ENCODE measurements at regions not wholly inside any gene's neighbourhood (a gene's known extent, or its start where the extent isn't known, plus 50 kb on each side); places are given as distances from the start of the nearest gene placed in this dataset.

- Mint-ChIP-seq H3K4me1 (no peaks in the 10 kb centered on the region), H3K36me3 (ENCODE audit: low read depth) (no peaks in the 10 kb centered on the region), H3K9me3 (peaks cover 26% of the 10 kb centered on the region), H3K4me3 (no peak overlapping the region), H3K27ac (no peak overlapping the region), H3K27me3 (no peaks in the 10 kb centered on the region)
- ATAC-seq (replicated peaks), result no peak
Measured at GRCh38 chr14:25615174-25615573, 565.2 kb upstream of the STXBP6 start.

- H3K9me3 Mint-ChIP-seq, result peaks cover 26% of the 10 kb centered on the region
- no peak for ATAC-seq (replicated peaks)
Measured at GRCh38 chr14:25607192-25607591, 557.2 kb upstream of the STXBP6 start.

GRCh38 chr14:25602106-25602505, 552.2 kb upstream of the STXBP6 start:
- Mint-ChIP-seq H3K4me1 (no peaks in the 10 kb centered on the region), H3K4me3 (no peak overlapping the region), H3K9me3 (peaks cover 23% of the 10 kb centered on the region), H3K27me3 (no peaks in the 10 kb centered on the region), H3K36me3 (ENCODE audit: low read depth) (no peaks in the 10 kb centered on the region), H3K27ac (no peak overlapping the region)
- no peak for ATAC-seq (replicated peaks)

More at GRCh38 chr14:25607192-25607591, 557.2 kb upstream of the STXBP6 start:
- Mint-ChIP-seq H3K4me3 (no peak overlapping the region), H3K27ac (no peak overlapping the region), H3K36me3 (ENCODE audit: low read depth) (no peaks in the 10 kb centered on the region), H3K4me1 (no peaks in the 10 kb centered on the region), H3K27me3 (no peaks in the 10 kb centered on the region)

- no peaks in the 10 kb centered on the region for H3K4me1 Mint-ChIP-seq
- H3K36me3 Mint-ChIP-seq (ENCODE audit: low read depth), result no peaks in the 10 kb centered on the region
- no peaks in the 10 kb centered on the region for H3K27me3 Mint-ChIP-seq
- peaks cover 17% of the 10 kb centered on the region for H3K9me3 Mint-ChIP-seq
- no peak overlapping the region for H3K4me3 Mint-ChIP-seq
- H3K27ac Mint-ChIP-seq, result no peak overlapping the region
- no peak for ATAC-seq (replicated peaks)
Measured at GRCh38 chr14:25588751-25589150, 538.8 kb upstream of the STXBP6 start.

- H3K4me1 Mint-ChIP-seq, result no peaks in the 10 kb centered on the region
- no peak for ATAC-seq (replicated peaks)
- H3K27ac Mint-ChIP-seq, result no peak overlapping the region
- H3K27me3 Mint-ChIP-seq, result no peaks in the 10 kb centered on the region
- peaks cover 11% of the 10 kb centered on the region for H3K9me3 Mint-ChIP-seq
- H3K36me3 Mint-ChIP-seq (ENCODE audit: low read depth), result no peaks in the 10 kb centered on the region
- no peak overlapping the region for H3K4me3 Mint-ChIP-seq
Measured at GRCh38 chr14:25574628-25575325, 524.8 kb upstream of the STXBP6 start.

- Mint-ChIP-seq H3K27me3 (no peaks in the 10 kb centered on the region), H3K36me3 (ENCODE audit: low read depth) (no peaks in the 10 kb centered on the region), H3K4me1 (no peaks in the 10 kb centered on the region), H3K4me3 (no peak overlapping the region), H3K27ac (no peak overlapping the region), H3K9me3 (peaks cover 19% of the 10 kb centered on the region)
- ATAC-seq (replicated peaks), result no peak
Measured at GRCh38 chr14:25570483-25570882, 520.5 kb upstream of the STXBP6 start.

- H3K9me3 Mint-ChIP-seq, result peaks cover 8% of the 10 kb centered on the region
- H3K4me1 Mint-ChIP-seq, result no peaks in the 10 kb centered on the region
- no peak for ATAC-seq (replicated peaks)
- H3K36me3 Mint-ChIP-seq (ENCODE audit: low read depth), result no peaks in the 10 kb centered on the region
- H3K27ac Mint-ChIP-seq, result no peak overlapping the region
- H3K27me3 Mint-ChIP-seq, result no peaks in the 10 kb centered on the region
- no peak overlapping the region for H3K4me3 Mint-ChIP-seq
Measured at GRCh38 chr14:25557466-25557865, 507.5 kb upstream of the STXBP6 start.

GRCh38 chr14:25552826-25553225, 502.9 kb upstream of the STXBP6 start:
- H3K27ac Mint-ChIP-seq, result no peak overlapping the region
- H3K9me3 Mint-ChIP-seq, result peaks cover 15% of the 10 kb centered on the region
- H3K4me3 Mint-ChIP-seq, result no peak overlapping the region
- H3K36me3 Mint-ChIP-seq (ENCODE audit: low read depth), result no peaks in the 10 kb centered on the region
- ATAC-seq (replicated peaks), result no peak
- no peaks in the 10 kb centered on the region for H3K27me3 Mint-ChIP-seq
- no peaks in the 10 kb centered on the region for H3K4me1 Mint-ChIP-seq

- Mint-ChIP-seq H3K9me3 (peaks cover 15% of the 10 kb centered on the region), H3K36me3 (ENCODE audit: low read depth) (no peaks in the 10 kb centered on the region), H3K4me3 (no peak overlapping the region), H3K4me1 (no peaks in the 10 kb centered on the region), H3K27me3 (no peaks in the 10 kb centered on the region), H3K27ac (no peak overlapping the region)
- ATAC-seq (replicated peaks), result no peak
Measured at GRCh38 chr14:25551674-25552073, 501.7 kb upstream of the STXBP6 start.

- no peak for ATAC-seq (replicated peaks)
- H3K36me3 Mint-ChIP-seq (ENCODE audit: low read depth), result no peaks in the 10 kb centered on the region
Measured at GRCh38 chr14:25546826-25547225, 496.9 kb upstream of the STXBP6 start.

GRCh38 chr14:25537846-25538455, 488.0 kb upstream of the STXBP6 start:
- H3K27ac Mint-ChIP-seq, result no peak overlapping the region
- peaks cover 27% of the 10 kb centered on the region for H3K9me3 Mint-ChIP-seq
- ATAC-seq (replicated peaks), result no peak
- no peaks in the 10 kb centered on the region for H3K4me1 Mint-ChIP-seq
- no peak overlapping the region for H3K4me3 Mint-ChIP-seq
- H3K36me3 Mint-ChIP-seq (ENCODE audit: low read depth), result no peaks in the 10 kb centered on the region
- H3K27me3 Mint-ChIP-seq, result no peaks in the 10 kb centered on the region

More at GRCh38 chr14:25546826-25547225, 496.9 kb upstream of the STXBP6 start:
- no peaks in the 10 kb centered on the region for H3K4me1 Mint-ChIP-seq
- no peak overlapping the region for H3K27ac Mint-ChIP-seq
- no peak overlapping the region for H3K4me3 Mint-ChIP-seq
- no peaks in the 10 kb centered on the region for H3K27me3 Mint-ChIP-seq
- peaks cover 12% of the 10 kb centered on the region for H3K9me3 Mint-ChIP-seq

GRCh38 chr14:25526290-25526689, 476.3 kb upstream of the STXBP6 start:
- Mint-ChIP-seq H3K4me1 (no peaks in the 10 kb centered on the region), H3K27me3 (no peaks in the 10 kb centered on the region), H3K27ac (no peak overlapping the region), H3K4me3 (no peak overlapping the region), H3K9me3 (peaks cover 6% of the 10 kb centered on the region), H3K36me3 (ENCODE audit: low read depth) (no peaks in the 10 kb centered on the region)
- no peak for ATAC-seq (replicated peaks)

- no peak overlapping the region for H3K27ac Mint-ChIP-seq
Measured at GRCh38 chr14:25522926-25523325, 473.0 kb upstream of the STXBP6 start.

GRCh38 chr14:25522116-25522515, 472.2 kb upstream of the STXBP6 start:
- no peak overlapping the region for H3K4me3 Mint-ChIP-seq

More at GRCh38 chr14:25522926-25523325, 473.0 kb upstream of the STXBP6 start:
- ATAC-seq (replicated peaks), result no peak
- Mint-ChIP-seq H3K9me3 (peaks cover 9% of the 10 kb centered on the region), H3K4me1 (no peaks in the 10 kb centered on the region), H3K36me3 (ENCODE audit: low read depth) (no peaks in the 10 kb centered on the region), H3K27me3 (no peaks in the 10 kb centered on the region), H3K4me3 (no peak overlapping the region)

GRCh38 chr14:25521616-25522015, 471.7 kb upstream of the STXBP6 start:
- Mint-ChIP-seq H3K27me3 (no peaks in the 10 kb centered on the region), H3K27ac (no peak overlapping the region), H3K36me3 (ENCODE audit: low read depth) (no peaks in the 10 kb centered on the region), H3K4me1 (no peaks in the 10 kb centered on the region), H3K4me3 (no peak overlapping the region), H3K9me3 (peaks cover 9% of the 10 kb centered on the region)
- no peak for ATAC-seq (replicated peaks)

More at GRCh38 chr14:25522116-25522515, 472.2 kb upstream of the STXBP6 start:
- no peak for ATAC-seq (replicated peaks)
- Mint-ChIP-seq H3K27ac (no peak overlapping the region), H3K36me3 (ENCODE audit: low read depth) (no peaks in the 10 kb centered on the region), H3K27me3 (no peaks in the 10 kb centered on the region), H3K4me1 (no peaks in the 10 kb centered on the region), H3K9me3 (peaks cover 9% of the 10 kb centered on the region)

All from activated T-helper 17 cell treated with anti-CD3 and anti-CD28 coated beads, Interleukin-2, amount 50 U/mL, for 72 hours (primary cell).